ENCODE measurements at regions not wholly inside any gene's neighbourhood (a gene's known extent, or its start where the extent isn't known, plus 50 kb on each side); places are given as distances from the start of the nearest gene placed in this dataset.
A peak's percentile ranks its signal among the peaks of the same experiment; 100 is the strongest.

DNA sequence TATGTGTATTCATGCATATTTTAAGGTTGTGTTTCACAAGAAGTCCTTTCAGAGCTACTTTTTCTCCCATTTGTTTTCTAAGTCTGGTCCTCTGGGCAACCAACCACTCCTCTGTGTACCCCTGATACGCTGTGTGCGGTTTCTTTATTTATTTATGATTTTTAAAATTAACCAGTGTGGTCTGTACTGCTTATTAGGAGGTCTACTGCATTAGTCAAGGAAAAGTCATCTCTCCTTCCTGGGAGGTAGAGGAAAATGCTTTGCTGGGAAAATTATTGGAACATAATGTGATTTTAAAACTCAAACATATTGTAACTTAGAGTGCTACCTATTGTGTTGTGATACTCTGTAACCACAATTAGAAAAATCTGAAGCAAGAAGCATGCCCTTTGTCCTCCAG lies 1404.3 kb downstream of the SUCLG1 start:
- intact Hi-C loops (cut with DNase I; ENCODE audit: low total_unique reads): no loop called here
- H3K27me3 ChIP-seq: no peaks in the 10 kb centered on the region
- no peak for DNase-seq
- H3K27ac ChIP-seq: no peak overlapping the region
- WGBS, 2 donors: 57 to 69% methylated on average over 2 of the region's 2 CpGs
- no peaks in the 10 kb centered on the region for H3K36me3 ChIP-seq (ENCODE audit: low read depth, missing control alignments)
- peaks cover 13% of the 10 kb centered on the region for H3K4me1 ChIP-seq
- no peak overlapping the region for H3K4me3 ChIP-seq
- H3K9me3 ChIP-seq: no peaks in the 10 kb centered on the region
- no peak for TF ChIP-seq POLR2A (IDR thresholded peaks at IDR 0.05)
- TF ChIP-seq, protein P1, sequence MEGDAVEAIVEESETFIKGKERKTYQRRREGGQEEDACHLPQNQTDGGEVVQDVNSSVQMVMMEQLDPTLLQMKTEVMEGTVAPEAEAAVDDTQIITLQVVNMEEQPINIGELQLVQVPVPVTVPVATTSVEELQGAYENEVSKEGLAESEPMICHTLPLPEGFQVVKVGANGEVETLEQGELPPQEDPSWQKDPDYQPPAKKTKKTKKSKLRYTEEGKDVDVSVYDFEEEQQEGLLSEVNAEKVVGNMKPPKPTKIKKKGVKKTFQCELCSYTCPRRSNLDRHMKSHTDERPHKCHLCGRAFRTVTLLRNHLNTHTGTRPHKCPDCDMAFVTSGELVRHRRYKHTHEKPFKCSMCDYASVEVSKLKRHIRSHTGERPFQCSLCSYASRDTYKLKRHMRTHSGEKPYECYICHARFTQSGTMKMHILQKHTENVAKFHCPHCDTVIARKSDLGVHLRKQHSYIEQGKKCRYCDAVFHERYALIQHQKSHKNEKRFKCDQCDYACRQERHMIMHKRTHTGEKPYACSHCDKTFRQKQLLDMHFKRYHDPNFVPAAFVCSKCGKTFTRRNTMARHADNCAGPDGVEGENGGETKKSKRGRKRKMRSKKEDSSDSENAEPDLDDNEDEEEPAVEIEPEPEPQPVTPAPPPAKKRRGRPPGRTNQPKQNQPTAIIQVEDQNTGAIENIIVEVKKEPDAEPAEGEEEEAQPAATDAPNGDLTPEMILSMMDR (IDR thresholded peaks at IDR 0.05): no peak

DNA sequence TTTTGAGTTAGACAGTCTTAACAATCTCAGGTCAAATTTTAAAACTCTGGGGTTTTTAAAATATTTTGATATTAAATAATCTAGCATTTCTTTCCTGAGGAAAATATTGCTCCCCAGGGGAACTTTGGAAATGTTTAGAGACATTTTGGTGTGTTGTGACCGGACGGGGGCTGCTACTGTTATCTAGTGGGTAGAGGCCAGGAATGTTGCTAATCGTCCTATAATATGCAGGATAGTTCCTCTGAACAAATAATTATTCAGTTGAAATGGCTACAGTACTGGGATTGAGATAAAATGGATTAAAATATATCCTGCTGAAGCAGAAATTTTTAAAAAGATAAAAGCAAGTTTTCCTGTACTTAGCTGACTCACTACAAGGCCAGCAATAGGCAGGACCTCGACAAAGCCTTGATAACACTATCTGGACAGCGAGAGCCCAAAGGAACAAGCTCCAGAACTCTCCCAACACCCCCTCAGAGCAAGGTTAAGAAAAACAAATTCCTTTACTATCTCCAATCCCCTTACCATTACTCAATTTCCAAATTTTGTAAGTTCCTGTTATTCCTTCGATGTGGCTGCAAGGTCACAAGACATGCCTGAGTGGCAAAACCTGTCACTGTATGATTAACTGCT lies 1407.4 kb downstream of the SUCLG1 start:
- DNase-seq: peak; percentile 65
- peaks cover 13% of the 10 kb centered on the region for H3K4me1 ChIP-seq
- WGBS, 2 donors: 29 to 40% methylated on average over 6 of the region's 6 CpGs
- H3K27me3 ChIP-seq: no peaks in the 10 kb centered on the region
- no peaks in the 10 kb centered on the region for H3K36me3 ChIP-seq (ENCODE audit: low read depth, missing control alignments)
- no peaks in the 10 kb centered on the region for H3K9me3 ChIP-seq
- no peak overlapping the region for H3K4me3 ChIP-seq
- intact Hi-C loops (cut with DNase I; ENCODE audit: low total_unique reads): no loop called here
- TF ChIP-seq, protein P1 (IDR thresholded peaks at IDR 0.05): no peak
- no peak for TF ChIP-seq POLR2A (IDR thresholded peaks at IDR 0.05)
- H3K27ac ChIP-seq: peak overlapping the region; percentile 1 to 42

DNA sequence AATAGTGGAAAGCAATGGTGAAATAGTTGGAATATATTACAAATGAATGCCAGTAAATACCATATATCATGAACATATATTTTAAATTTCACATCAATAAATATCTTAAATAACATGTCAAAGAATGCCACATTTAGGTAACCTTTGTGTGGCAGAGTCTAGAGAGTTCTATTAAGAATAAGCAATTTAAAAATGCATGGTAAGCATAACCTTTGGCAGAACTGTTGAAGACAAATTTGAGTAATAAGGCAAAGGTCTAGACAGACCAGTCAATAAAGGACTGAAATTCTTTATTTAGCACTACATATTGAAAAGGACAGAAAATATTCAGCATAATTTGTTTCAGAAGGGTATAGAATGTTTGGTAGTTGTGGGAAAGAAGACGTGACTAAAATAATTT lies 1417.0 kb downstream of the SUCLG1 start:
- H3K9me3 ChIP-seq: no peaks in the 10 kb centered on the region
- H3K36me3 ChIP-seq (ENCODE audit: low read depth, missing control alignments): no peaks in the 10 kb centered on the region
- 86 to 94% methylated on average over 1 of the region's 1 CpG for WGBS, 2 donors
- no peak for DNase-seq
- no peak overlapping the region for H3K27ac ChIP-seq
- H3K4me1 ChIP-seq: no peaks in the 10 kb centered on the region
- no peaks in the 10 kb centered on the region for H3K27me3 ChIP-seq
- TF ChIP-seq POLR2A (IDR thresholded peaks at IDR 0.05): no peak
- TF ChIP-seq, protein P1 (IDR thresholded peaks at IDR 0.05): no peak
- intact Hi-C loops (cut with DNase I; ENCODE audit: low total_unique reads): no loop called here
- no peak overlapping the region for H3K4me3 ChIP-seq

DNA sequence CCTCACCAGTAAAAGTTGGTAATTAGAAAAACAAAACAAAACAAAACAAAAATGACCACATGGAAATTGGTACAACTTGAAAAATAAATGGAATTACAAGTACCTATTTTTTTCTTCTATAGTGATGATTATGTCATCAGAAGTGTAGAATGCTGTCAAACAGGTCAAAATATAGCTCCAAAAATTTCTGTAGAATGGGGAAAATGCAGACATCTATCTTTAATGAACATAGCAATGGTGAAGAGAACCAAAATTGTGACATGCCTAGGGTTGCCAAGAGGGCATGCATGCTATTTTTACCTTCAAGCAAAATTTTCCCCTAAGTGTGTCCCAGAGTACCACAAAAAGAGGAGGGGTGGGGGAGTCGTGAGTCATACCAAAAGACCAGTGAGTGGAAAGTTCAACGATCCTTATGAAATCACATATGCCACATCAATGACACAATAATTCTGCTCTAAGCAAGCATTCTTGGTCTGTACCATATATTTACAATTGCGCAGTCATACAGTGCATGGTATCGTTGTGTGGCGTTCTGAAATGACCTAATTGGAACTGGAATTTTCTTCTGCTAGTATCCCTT lies 1436.4 kb downstream of the SUCLG1 start:
- TF ChIP-seq, protein P1 (IDR thresholded peaks at IDR 0.05): no peak
- TF ChIP-seq POLR2A (IDR thresholded peaks at IDR 0.05): no peak
- Histone ChIP-seq H3K36me3 (ENCODE audit: low read depth, missing control alignments) (no peaks in the 10 kb centered on the region), H3K27me3 (no peaks in the 10 kb centered on the region), H3K4me1 (no peaks in the 10 kb centered on the region), H3K4me3 (no peak overlapping the region), H3K9me3 (no peaks in the 10 kb centered on the region), H3K27ac (no peak overlapping the region)
- 91 to 94% methylated on average over 5 of the region's 5 CpGs for WGBS, 2 donors
- intact Hi-C loops (cut with DNase I; ENCODE audit: low total_unique reads): no loop called here
- no peak for DNase-seq

Measured in testis (tissue), 2 donors.